Motor neuron (in vitro differentiated cells): ENCODE measurements at regions not wholly inside any gene's neighbourhood (a gene's known extent, or its start where the extent isn't known, plus 50 kb on each side); places are given as distances from the start of the nearest gene placed in this dataset.
A peak's percentile ranks its signal among the peaks of the same experiment; 100 is the strongest.
"Not testable (repeated sequence)": the region's sequence is repeated elsewhere in the genome, so short reads cannot be mapped to it uniquely, and the experiment has no call there.

Source experiments
- ATAC-seq, 8 experiments: fragments of 200-7000 bp; cut with Tn5 transposase; replicated peaks in 6 of 8; 2 replicates each; pipeline ENCODE4 v1.8.0; 2021; ENCODE audit warnings: mild to moderate bottlenecking in 8 of 8, moderate library complexity in 8 of 8
- H3K27ac ChIP-seq, 2 donors: fragments of 250-450 bp; sonication (Bioruptor Pico); 2 replicates each; pipeline ENCODE4 v1.9.0; 2021; ENCODE audit warnings: antibody characterized with exemption in 2 of 2, mild to moderate bottlenecking in 2 of 2, moderate library complexity in 1 of 2
- H3K4me1 ChIP-seq, 2 donors: fragments of 250-450 bp; sonication (Bioruptor Pico); replicated peaks in 1 of 2; 2 replicates each; pipeline ENCODE4 v1.6.1; 2021; ENCODE audit warnings: antibody characterized with exemption in 2 of 2, mild to moderate bottlenecking in 2 of 2, moderate library complexity in 1 of 2
- H3K4me3 ChIP-seq, 5 donors: fragments of 250-450 bp; sonication (Bioruptor Pico); 2 replicates each; pipeline ENCODE4 v1.9.0; 2021; ENCODE audit warnings: antibody characterized with exemption in 5 of 5, mild to moderate bottlenecking in 5 of 5, moderate library complexity in 4 of 5
- WGBS, 10 experiments: fragments of 450-650 bp; shearing (Covaris generic); methylation state at CpG; one replicate each; pipeline ENCODE4 v1.0.0; 2022; 5-methylcytosine and 5-hydroxymethylcytosine counted together
- in situ Hi-C, 9 experiments: fragments of 400-800 bp; cut with MboI; loops; one replicate each; pipeline ENCODE4 v1.15.0; 2021; ENCODE audit warnings: low sequenced_read_pairs in 9 of 9, low pct_unique_long_range_greater_than_20kb in 2 of 9; ENCODE audit not compliant: unreplicated experiment in 9 of 9

DNA sequence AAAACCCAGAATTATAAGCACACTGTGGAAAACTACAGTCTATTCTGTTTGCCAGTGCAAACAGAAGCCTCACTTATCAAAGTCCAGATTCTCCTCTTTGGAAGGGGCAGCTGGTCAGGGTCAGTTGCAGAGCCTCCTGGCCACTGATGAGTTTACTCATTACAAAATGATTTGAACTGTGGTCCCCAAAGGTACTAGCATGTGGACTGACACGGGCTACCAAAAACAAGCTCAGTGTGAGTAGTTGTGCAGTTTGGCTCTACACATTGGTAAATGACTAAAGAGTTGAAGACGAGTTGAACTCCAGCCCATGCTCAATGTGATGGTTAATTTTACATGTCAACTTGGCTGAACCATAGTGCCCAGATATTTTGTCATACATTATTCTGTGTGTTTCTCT is 221.5 kb downstream of the ZIC4 start:
- Histone ChIP-seq H3K27ac (no peak overlapping the region), H3K4me1 (no peaks in the 10 kb centered on the region), H3K4me3 (no peak overlapping the region)
- WGBS, 10 experiments, result 0 to 100% (median 83%) methylated on average over 1 to 2 of the region's 2 CpGs; no CpG with 5 or more reads in 3 of the 10 experiments
- ATAC-seq, result no peak
- in situ Hi-C loops, result loop anchor here in 1 of 9 experiments (25.0 kb wide), 1 partner anchor 372 kb away; no protein-coding TSS in a partner anchor

- H3K4me1 ChIP-seq, result no peaks in the 10 kb centered on the region
- in situ Hi-C loops, result no loop called here
- ATAC-seq, result peak in 5 of 8 experiments; percentile 37 to 76 (median 42)
- no peak overlapping the region for H3K27ac ChIP-seq
- H3K4me3 ChIP-seq, result no peak overlapping the region
- 60 to 96% (median 74%) methylated on average over 1 to 4 of the region's 4 CpGs; no CpG with 5 or more reads in 1 of the 10 experiments for WGBS, 10 experiments
Measured at GRCh38 chr3:147173257-147173656, 233.1 kb downstream of the ZIC4 start.

- no peaks in the 10 kb centered on the region for H3K4me1 ChIP-seq
- no peak overlapping the region for H3K4me3 ChIP-seq
- H3K27ac ChIP-seq, result no peak overlapping the region
- in situ Hi-C loops, result no loop called here
- no peak for ATAC-seq
Measured at GRCh38 chr3:147162743-147163142, 243.6 kb downstream of the ZIC4 start.

- no peak overlapping the region for H3K4me3 ChIP-seq
- no peak overlapping the region for H3K27ac ChIP-seq
- in situ Hi-C loops, result no loop called here
- peak in 2 of 8 experiments; percentile 33 to 54 for ATAC-seq
- H3K4me1 ChIP-seq, result no peaks in the 10 kb centered on the region
- 40 to 100% (median 86%) methylated on average over 1 to 3 of the region's 3 CpGs for WGBS, 10 experiments
Measured at GRCh38 chr3:147161833-147162232, 244.5 kb downstream of the ZIC4 start.

GRCh38 chr3:147160984-147161383 is 245.4 kb downstream of the ZIC4 start:
- ATAC-seq, result no peak
- H3K4me1 ChIP-seq, result no peaks in the 10 kb centered on the region
- in situ Hi-C loops, result no loop called here

GRCh38 chr3:147159141-147159540 is 247.2 kb downstream of the ZIC4 start:
- Histone ChIP-seq H3K4me1 (no peaks in the 10 kb centered on the region), H3K4me3 (no peak overlapping the region), H3K27ac (no peak overlapping the region)
- no peak for ATAC-seq
- in situ Hi-C loops, result no loop called here
- WGBS, 10 experiments, result 0 to 100% (median 40%) methylated on average over 1 of the region's 1 CpG; no CpG with 5 or more reads in 3 of the 10 experiments

More at GRCh38 chr3:147160984-147161383, 245.4 kb downstream of the ZIC4 start:
- H3K4me3 ChIP-seq, result no peak overlapping the region
- no peak overlapping the region for H3K27ac ChIP-seq

GRCh38 chr3:147157631-147158030 is 248.7 kb downstream of the ZIC4 start:
- ATAC-seq, result peak in 1 of 8 experiments; percentile 35
- H3K27ac ChIP-seq, result no peak overlapping the region
- 0 to 100% (median 85%) methylated on average over 1 to 3 of the region's 3 CpGs for WGBS, 10 experiments

DNA sequence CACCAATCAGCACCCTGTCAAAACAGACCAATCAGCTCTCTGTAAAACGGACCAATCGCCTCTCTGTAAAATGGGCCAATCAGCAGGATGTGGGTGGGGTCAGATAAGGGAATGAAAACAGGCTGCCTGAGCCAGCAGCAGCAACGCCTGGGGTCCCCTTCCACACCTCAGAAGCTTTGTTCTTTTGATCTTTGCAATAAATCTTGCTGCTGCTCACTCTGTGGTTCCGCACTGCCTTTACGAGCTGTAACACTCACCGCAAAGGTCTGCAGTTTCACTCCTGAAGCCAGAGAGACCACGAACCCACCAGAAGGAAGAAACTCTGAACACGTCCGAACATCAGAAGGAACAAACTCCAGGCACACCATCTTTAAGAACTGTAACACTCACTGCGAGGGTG is 251.4 kb downstream of the ZIC4 start:
- WGBS, 10 experiments, result 71 to 100% (median 98%) methylated on average over 2 to 4 of the region's 10 CpGs; no CpG with 5 or more reads in 2 of the 10 experiments
- H3K4me3 ChIP-seq, H3K4me1 ChIP-seq, ATAC-seq, in situ Hi-C loops, H3K27ac ChIP-seq: not testable (repeated sequence)

More at GRCh38 chr3:147157631-147158030, 248.7 kb downstream of the ZIC4 start:
- in situ Hi-C loops, result no loop called here
- H3K4me1 ChIP-seq, result no peaks in the 10 kb centered on the region
- H3K4me3 ChIP-seq, result no peak overlapping the region

GRCh38 chr3:147153830-147154539 is 252.4 kb downstream of the ZIC4 start:
- in situ Hi-C loops, result no loop called here
- 70 to 100% (median 89%) methylated on average over 1 to 8 of the region's 30 CpGs; no CpG with 5 or more reads in 6 of the 10 experiments for WGBS, 10 experiments
- H3K4me1 ChIP-seq, result no peaks in the 10 kb centered on the region
- no peak overlapping the region for H3K27ac ChIP-seq
- no peak for ATAC-seq
- no peak overlapping the region for H3K4me3 ChIP-seq

GRCh38 chr3:147152476-147152875 is 253.9 kb downstream of the ZIC4 start:
- Histone ChIP-seq H3K4me3 (no peak overlapping the region), H3K4me1 (no peaks in the 10 kb centered on the region), H3K27ac (no peak overlapping the region)
- ATAC-seq, result no peak
- WGBS, 10 experiments, result 27 to 100% (median 74%) methylated on average over 1 to 3 of the region's 3 CpGs; no CpG with 5 or more reads in 2 of the 10 experiments
- in situ Hi-C loops, result no loop called here

- in situ Hi-C loops, result loop anchor here in 1 of 9 experiments (25.0 kb wide), 1 partner anchor 246 kb away; no protein-coding TSS in a partner anchor
- Histone ChIP-seq H3K27ac (no peak overlapping the region), H3K4me1 (no peaks in the 10 kb centered on the region), H3K4me3 (no peak overlapping the region)
- 63 to 100% (median 95%) methylated on average over 1 to 2 of the region's 2 CpGs for WGBS, 10 experiments
- peak in 2 of 8 experiments; percentile 37 to 73 for ATAC-seq
Measured at GRCh38 chr3:147141516-147142288, 264.6 kb downstream of the ZIC4 start.

GRCh38 chr3:147139341-147139740 is 267.0 kb downstream of the ZIC4 start:
- Histone ChIP-seq H3K4me3 (no peak overlapping the region), H3K4me1 (no peaks in the 10 kb centered on the region), H3K27ac (no peak overlapping the region)
- in situ Hi-C loops, result loop anchor here in 1 of 9 experiments (25.0 kb wide), 1 partner anchor 248 kb away; no protein-coding TSS in a partner anchor
- no peak for ATAC-seq
- 41 to 100% (median 89%) methylated on average over 1 of the region's 1 CpG; no CpG with 5 or more reads in 1 of the 10 experiments for WGBS, 10 experiments

DNA sequence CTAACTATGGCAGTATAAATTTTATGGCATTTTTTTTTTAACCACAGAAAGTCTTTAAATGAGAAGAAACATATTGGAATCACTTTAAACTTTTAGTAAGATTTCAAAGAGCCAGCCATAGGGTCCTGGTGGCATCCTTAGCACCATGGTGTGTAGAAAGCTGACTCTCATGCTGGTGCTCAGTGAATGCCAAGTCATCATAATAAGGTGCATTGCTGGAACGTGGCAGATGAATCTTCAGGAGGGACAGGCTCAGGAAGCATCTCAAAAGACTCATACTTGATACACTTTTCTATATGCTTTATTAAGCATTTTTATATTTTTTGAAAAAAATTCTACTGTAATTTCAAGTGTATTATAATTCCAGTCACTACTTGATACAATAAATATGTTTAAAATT is 274.2 kb downstream of the ZIC4 start:
- ATAC-seq, result no peak
- WGBS, 10 experiments, result 0 to 100% (median 60%) methylated on average over 1 of the region's 1 CpG; no CpG with 5 or more reads in 3 of the 10 experiments
- Histone ChIP-seq H3K4me3 (no peak overlapping the region), H3K27ac (no peak overlapping the region), H3K4me1 (no peaks in the 10 kb centered on the region)
- in situ Hi-C loops, result loop anchor here in 1 of 9 experiments (25.0 kb wide), 1 partner anchor 255 kb away; no protein-coding TSS in a partner anchor
